GM12864 (cell line): ENCODE measurements at regions not wholly inside any gene's neighbourhood (a gene's known extent, or its start where the extent isn't known, plus 50 kb on each side); places are given as distances from the start of the nearest gene placed in this dataset.

Experiments
- DNase-seq: peaks from one replicate; pipeline ENCODE4 v3.0.0-alpha.2; 2011; ENCODE audit warnings: low read depth
- H3K4me3 ChIP-seq: 2 replicates; pipeline ENCODE4 v1.5.1; 2011; ENCODE audit warnings: mild to moderate bottlenecking, low read depth, low read length, control low read depth
- TF ChIP-seq, protein P1 (sequence below): IDR thresholded peaks from 2 replicates; pipeline ENCODE4 v1.5.1; 2011; ENCODE audit warnings: low read depth, mild to moderate bottlenecking, moderate library complexity, low read length, control low read depth, inconsistent platforms; ENCODE audit errors: missing control alignments

DNA sequence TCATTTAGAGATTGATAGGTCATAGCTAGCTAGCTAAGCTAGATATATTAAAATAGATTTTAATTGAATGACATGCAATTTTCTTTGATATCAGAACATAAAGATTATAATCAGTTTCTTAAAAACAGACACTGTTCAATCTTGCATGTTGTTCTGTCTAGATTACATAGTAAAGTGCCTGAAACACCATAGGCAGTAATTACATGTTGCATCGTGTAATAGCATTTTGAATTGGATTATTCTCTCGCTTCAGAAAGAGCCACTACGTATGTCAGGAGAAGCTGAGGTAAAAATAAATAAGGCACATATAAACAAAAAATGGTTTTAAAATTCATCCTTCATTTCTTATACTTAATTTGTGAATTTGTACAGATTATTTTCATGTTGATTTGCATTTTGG, 148.0 kb upstream of the CDH12 start:
- no peak for DNase-seq
- TF ChIP-seq, protein P1, sequence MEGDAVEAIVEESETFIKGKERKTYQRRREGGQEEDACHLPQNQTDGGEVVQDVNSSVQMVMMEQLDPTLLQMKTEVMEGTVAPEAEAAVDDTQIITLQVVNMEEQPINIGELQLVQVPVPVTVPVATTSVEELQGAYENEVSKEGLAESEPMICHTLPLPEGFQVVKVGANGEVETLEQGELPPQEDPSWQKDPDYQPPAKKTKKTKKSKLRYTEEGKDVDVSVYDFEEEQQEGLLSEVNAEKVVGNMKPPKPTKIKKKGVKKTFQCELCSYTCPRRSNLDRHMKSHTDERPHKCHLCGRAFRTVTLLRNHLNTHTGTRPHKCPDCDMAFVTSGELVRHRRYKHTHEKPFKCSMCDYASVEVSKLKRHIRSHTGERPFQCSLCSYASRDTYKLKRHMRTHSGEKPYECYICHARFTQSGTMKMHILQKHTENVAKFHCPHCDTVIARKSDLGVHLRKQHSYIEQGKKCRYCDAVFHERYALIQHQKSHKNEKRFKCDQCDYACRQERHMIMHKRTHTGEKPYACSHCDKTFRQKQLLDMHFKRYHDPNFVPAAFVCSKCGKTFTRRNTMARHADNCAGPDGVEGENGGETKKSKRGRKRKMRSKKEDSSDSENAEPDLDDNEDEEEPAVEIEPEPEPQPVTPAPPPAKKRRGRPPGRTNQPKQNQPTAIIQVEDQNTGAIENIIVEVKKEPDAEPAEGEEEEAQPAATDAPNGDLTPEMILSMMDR, result no peak
- no peak overlapping the region for H3K4me3 ChIP-seq

- no peak overlapping the region for H3K4me3 ChIP-seq
- no peak for DNase-seq
- TF ChIP-seq, protein P1, result no peak
Observed at GRCh38 chr5:22998774-22999173, 145.6 kb upstream of the CDH12 start.

DNA sequence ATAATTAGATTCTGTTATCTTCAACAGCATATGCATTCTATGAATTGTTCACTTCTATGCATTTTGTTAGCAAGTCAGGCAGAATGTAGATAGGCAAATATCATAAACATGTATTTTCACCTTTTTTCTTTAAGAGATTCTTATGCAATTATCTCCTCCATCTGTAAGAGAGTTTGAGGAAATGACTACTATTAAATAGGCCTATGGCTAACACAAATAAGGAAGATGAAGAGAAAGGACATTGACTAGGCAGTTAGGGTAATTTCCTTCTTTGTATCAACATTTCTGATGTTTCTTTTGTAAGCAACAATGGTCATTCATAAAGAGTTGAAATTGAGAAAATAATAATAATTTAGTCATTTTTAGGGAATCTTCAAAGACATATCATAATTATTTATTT, 145.2 kb upstream of the CDH12 start:
- TF ChIP-seq, protein P1, result no peak
- no peak overlapping the region for H3K4me3 ChIP-seq
- DNase-seq, result no peak

DNA sequence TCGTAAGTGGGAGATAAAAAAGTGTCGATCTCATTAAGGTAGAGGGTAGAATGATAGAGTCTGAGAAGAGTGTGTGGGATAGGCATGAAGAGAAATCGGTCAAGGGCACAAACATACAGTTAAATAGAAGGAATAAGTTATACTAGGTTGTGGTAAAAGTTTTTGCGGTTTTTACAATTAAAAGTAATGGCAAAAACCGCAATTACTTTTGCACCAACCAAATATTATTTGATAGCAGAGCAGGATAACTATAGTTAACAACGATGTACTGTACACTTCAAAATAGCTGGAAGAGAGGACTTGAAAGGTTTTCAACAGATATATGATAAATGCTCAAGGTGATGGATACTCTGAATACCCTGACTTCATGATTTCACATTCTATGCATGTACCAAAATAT, 135.8 kb upstream of the CDH12 start:
- no peak overlapping the region for H3K4me3 ChIP-seq
- TF ChIP-seq, protein P1, result no peak
- no peak for DNase-seq

DNA sequence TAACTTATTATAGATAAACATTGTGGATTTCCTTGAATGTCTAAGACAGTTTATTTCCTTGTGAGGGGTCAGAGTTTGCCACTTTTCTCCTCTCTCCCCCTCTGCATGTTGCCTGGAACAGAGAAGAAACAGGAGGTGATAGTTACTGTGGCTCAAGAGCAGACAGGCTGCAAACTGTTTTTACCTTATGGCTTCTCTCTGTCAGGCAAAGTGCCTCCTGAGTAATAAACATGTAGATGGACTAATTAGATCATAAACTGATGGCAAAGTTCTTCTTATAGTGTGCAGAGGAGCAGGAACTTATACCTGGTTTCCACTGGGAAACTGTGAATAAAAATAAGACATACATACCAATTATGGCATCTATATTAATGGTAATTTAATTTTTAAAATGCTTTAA, 133.1 kb upstream of the CDH12 start:
- DNase-seq, result no peak
- TF ChIP-seq, protein P1, result no peak

GRCh38 chr5:22985446-22985845, 132.3 kb upstream of the CDH12 start:
- TF ChIP-seq, protein P1, result no peak
- DNase-seq, result no peak
- H3K4me3 ChIP-seq, result no peak overlapping the region

More for the DNA sequence above, 133.1 kb upstream of the CDH12 start:
- H3K4me3 ChIP-seq, result no peak overlapping the region

DNA sequence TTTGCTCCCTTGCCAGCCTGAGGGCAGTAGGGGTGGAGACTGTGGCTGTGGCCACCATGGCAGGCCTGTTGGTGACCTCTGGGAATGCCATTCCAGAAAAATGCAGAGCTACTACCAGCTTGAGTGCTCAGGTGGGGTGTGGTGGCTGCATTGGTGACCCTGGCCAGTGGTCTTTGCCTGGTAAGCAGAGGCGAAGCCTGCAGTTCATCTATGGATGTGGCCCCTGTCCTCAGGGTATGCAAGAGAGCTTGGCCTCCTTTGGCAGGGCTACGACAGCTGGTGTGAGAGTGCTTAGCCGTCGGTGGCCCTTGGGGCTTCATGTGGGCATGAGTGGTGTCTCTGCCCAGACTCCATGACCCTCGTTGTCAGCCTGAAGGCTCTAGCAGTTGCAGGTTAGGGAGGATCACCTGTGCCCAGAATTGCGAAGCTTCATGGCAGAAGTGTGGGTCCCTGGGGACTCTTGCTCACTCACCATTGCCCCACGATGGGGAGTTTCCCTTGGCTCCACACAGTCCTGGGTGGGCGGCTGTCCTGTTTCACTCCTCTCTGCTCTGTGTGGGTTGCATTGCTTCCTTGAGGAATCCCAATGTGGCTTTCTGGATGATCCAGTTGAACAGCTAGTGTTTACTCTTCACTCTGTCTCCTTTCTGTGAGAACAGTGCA, 117.9 kb upstream of the CDH12 start:
- DNase-seq, result no peak
- no peak overlapping the region for H3K4me3 ChIP-seq
- TF ChIP-seq, protein P1, result no peak
